ENCODE measurements at regions not wholly inside any gene's neighbourhood (a gene's known extent, or its start where the extent isn't known, plus 50 kb on each side); places are given as distances from the start of the nearest gene placed in this dataset.

DNA sequence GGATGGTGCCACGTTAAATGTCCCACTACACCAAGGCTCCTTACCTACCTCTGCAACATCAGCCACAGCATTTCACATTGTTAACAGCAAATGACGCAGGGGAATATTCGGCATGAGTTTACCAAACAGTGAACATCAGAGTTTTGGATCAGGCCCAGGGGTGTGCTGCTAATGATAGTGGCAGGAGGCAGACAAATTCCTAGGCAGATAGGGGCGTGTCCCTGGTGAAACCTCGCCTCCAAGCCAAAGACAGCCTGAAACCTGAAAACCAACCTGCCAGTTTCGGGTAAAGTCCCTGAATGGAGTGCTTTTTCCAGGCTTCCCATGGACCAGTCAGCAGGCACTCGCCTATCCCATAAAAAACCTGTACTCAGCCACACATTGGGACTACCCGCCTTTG is 133.6 kb downstream of the SH3BGRL2 start:
- no peak overlapping the region for H3K27ac Mint-ChIP-seq (ENCODE audit: unreplicated experiment)

DNA sequence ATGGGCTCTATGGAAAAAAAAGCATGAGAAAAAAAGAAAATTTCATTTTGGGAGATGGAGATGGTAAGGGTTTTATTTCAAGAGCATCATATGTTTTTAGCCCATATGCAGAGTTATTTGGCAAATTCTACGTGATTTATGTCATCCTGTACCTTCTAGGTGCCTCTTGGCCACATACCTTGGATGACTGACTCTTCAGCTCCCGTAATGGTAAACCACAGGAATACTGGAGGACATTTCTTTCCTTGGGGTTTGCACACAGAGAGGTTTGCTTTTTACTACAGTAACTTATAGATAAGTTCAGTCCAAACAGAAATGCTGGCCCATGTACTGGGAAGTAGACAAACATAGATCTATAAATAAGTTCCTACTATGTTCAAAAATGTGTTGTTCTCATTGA is 132.2 kb downstream of the SH3BGRL2 start:
- Histone ChIP-seq H3K27me3 (ENCODE audit: insufficient read depth, low read length) (no peaks in the 10 kb centered on the region), H3K4me1 (ENCODE audit: insufficient read depth, low read length) (no peaks in the 10 kb centered on the region), H3K79me2 (ENCODE audit: insufficient read depth, low read length) (no peaks in the 10 kb centered on the region), H3K36me3 (ENCODE audit: insufficient read depth, low read length) (no peaks in the 10 kb centered on the region), H2AFZ (ENCODE audit: low read depth, low read length) (no peak overlapping the region), H3K27ac (ENCODE audit: low read depth, low read length) (no peak overlapping the region), H3K4me3 (ENCODE audit: insufficient read depth, low read depth, low read length) (no peak overlapping the region), H4K20me1 (ENCODE audit: insufficient read depth, low read length) (no peaks in the 10 kb centered on the region), H3K9me3 (ENCODE audit: insufficient read depth, low read depth, low read length) (no peaks in the 10 kb centered on the region), H3K9ac (ENCODE audit: low read length) (no peak overlapping the region), H3K4me2 (ENCODE audit: low read length) (no peak overlapping the region)
- Mint-ChIP-seq H3K4me1 (ENCODE audit: low read depth, unreplicated experiment) (peaks cover 2% of the 10 kb centered on the region), H3K27ac (ENCODE audit: unreplicated experiment) (no peak overlapping the region), H3K27me3 (ENCODE audit: low read depth, unreplicated experiment) (no peaks in the 10 kb centered on the region), H3K9me3 (ENCODE audit: unreplicated experiment) (peaks cover 5% of the 10 kb centered on the region), H3K4me3 (ENCODE audit: unreplicated experiment) (no peak overlapping the region), H3K36me3 (ENCODE audit: low read depth, unreplicated experiment) (no peaks in the 10 kb centered on the region)
- DNase-seq (ENCODE audit: low read depth) (no peak), FAIRE-seq (no peak)
- TF ChIP-seq CTCF (IDR thresholded peaks at IDR 0.05; ENCODE audit: insufficient read depth, low read depth, low read length) (no peak), EZH2 (IDR thresholded peaks at IDR 0.05; ENCODE audit: insufficient read depth, low read length) (no peak)

More for the DNA sequence above, 133.6 kb downstream of the SH3BGRL2 start:
- no peak for DNase-seq (ENCODE audit: low read depth)
- Histone ChIP-seq H3K27ac (ENCODE audit: low read depth, low read length) (no peak overlapping the region), H3K27me3 (ENCODE audit: insufficient read depth, low read length) (no peaks in the 10 kb centered on the region), H3K4me2 (ENCODE audit: low read length) (no peak overlapping the region), H3K4me1 (ENCODE audit: insufficient read depth, low read length) (no peaks in the 10 kb centered on the region), H3K9ac (ENCODE audit: low read length) (no peak overlapping the region), H3K4me3 (ENCODE audit: insufficient read depth, low read depth, low read length) (no peak overlapping the region), H3K9me3 (ENCODE audit: insufficient read depth, low read depth, low read length) (no peaks in the 10 kb centered on the region), H2AFZ (ENCODE audit: low read depth, low read length) (no peak overlapping the region), H4K20me1 (ENCODE audit: insufficient read depth, low read length) (no peaks in the 10 kb centered on the region), H3K79me2 (ENCODE audit: insufficient read depth, low read length) (no peaks in the 10 kb centered on the region), H3K36me3 (ENCODE audit: insufficient read depth, low read length) (no peaks in the 10 kb centered on the region)
- Mint-ChIP-seq H3K27me3 (ENCODE audit: low read depth, unreplicated experiment) (no peaks in the 10 kb centered on the region), H3K4me3 (ENCODE audit: unreplicated experiment) (no peak overlapping the region), H3K36me3 (ENCODE audit: low read depth, unreplicated experiment) (no peaks in the 10 kb centered on the region), H3K4me1 (ENCODE audit: low read depth, unreplicated experiment) (peaks cover 2% of the 10 kb centered on the region), H3K9me3 (ENCODE audit: unreplicated experiment) (peaks cover 9% of the 10 kb centered on the region)
- TF ChIP-seq EZH2 (IDR thresholded peaks at IDR 0.05; ENCODE audit: insufficient read depth, low read length) (no peak), CTCF (IDR thresholded peaks at IDR 0.05; ENCODE audit: insufficient read depth, low read depth, low read length) (no peak)
- no peak for FAIRE-seq

- Histone ChIP-seq H3K27me3 (ENCODE audit: insufficient read depth, low read length) (no peaks in the 10 kb centered on the region), H3K4me1 (ENCODE audit: insufficient read depth, low read length) (no peaks in the 10 kb centered on the region), H4K20me1 (ENCODE audit: insufficient read depth, low read length) (no peaks in the 10 kb centered on the region), H3K9ac (ENCODE audit: low read length) (no peak overlapping the region), H3K4me3 (ENCODE audit: insufficient read depth, low read depth, low read length) (no peak overlapping the region), H2AFZ (ENCODE audit: low read depth, low read length) (no peak overlapping the region), H3K36me3 (ENCODE audit: insufficient read depth, low read length) (no peaks in the 10 kb centered on the region), H3K27ac (ENCODE audit: low read depth, low read length) (no peak overlapping the region), H3K79me2 (ENCODE audit: insufficient read depth, low read length) (no peaks in the 10 kb centered on the region), H3K4me2 (ENCODE audit: low read length) (no peak overlapping the region), H3K9me3 (ENCODE audit: insufficient read depth, low read depth, low read length) (no peaks in the 10 kb centered on the region)
- DNase-seq (ENCODE audit: low read depth) (no peak), FAIRE-seq (no peak)
- TF ChIP-seq CTCF (IDR thresholded peaks at IDR 0.05; ENCODE audit: insufficient read depth, low read depth, low read length): no peak
- no peak for TF ChIP-seq EZH2 (IDR thresholded peaks at IDR 0.05; ENCODE audit: insufficient read depth, low read length)
- no peak overlapping the region for H3K4me3 Mint-ChIP-seq (ENCODE audit: unreplicated experiment)
- H3K27me3 Mint-ChIP-seq (ENCODE audit: low read depth, unreplicated experiment): no peaks in the 10 kb centered on the region
- H3K9me3 Mint-ChIP-seq (ENCODE audit: unreplicated experiment): peaks cover 3% of the 10 kb centered on the region
- H3K36me3 Mint-ChIP-seq (ENCODE audit: low read depth, unreplicated experiment): no peaks in the 10 kb centered on the region
- no peak overlapping the region for H3K27ac Mint-ChIP-seq (ENCODE audit: unreplicated experiment)
- H3K4me1 Mint-ChIP-seq (ENCODE audit: low read depth, unreplicated experiment): peaks cover 2% of the 10 kb centered on the region
Measured at GRCh38 chr6:79762370-79762769, 131.2 kb downstream of the SH3BGRL2 start.

All from astrocyte (in vitro differentiated cells and primary cell).